ENCODE measurements at regions not wholly inside any gene's neighbourhood (a gene's known extent, or its start where the extent isn't known, plus 50 kb on each side); places are given as distances from the start of the nearest gene placed in this dataset.

- TF ChIP-seq CTCF (IDR thresholded peaks at IDR 0.05): no peak
- no peak for TF ChIP-seq POLR2A (IDR thresholded peaks at IDR 0.05)
Measured at GRCh38 chr18:30568333-30568732, 474.2 kb downstream of the DSC3 start.
